ENCODE measurements at regions not wholly inside any gene's neighbourhood (a gene's known extent, or its start where the extent isn't known, plus 50 kb on each side); places are given as distances from the start of the nearest gene placed in this dataset.

GRCh38 chr2:180646756-180647155 lies 333.6 kb upstream of the UBE2E3 start:
- TF ChIP-seq CTCF (IDR thresholded peaks at IDR 0.05; ENCODE audit: low read depth, low read length, missing control alignments): no peak
- in situ Hi-C loops (cut with HindIII; ENCODE audit: low pct_ligation_motif_present, low sequenced_read_pairs): no loop called here
- Histone ChIP-seq H3K27ac (no peak overlapping the region), H3K4me3 (ENCODE audit: low read depth, low read length) (no peak overlapping the region), H3K27me3 (replicated peaks) (no peaks in the 10 kb centered on the region), H3K36me3 (replicated peaks) (no peaks in the 10 kb centered on the region)
- DNase-seq: no peak

GRCh38 chr2:180644709-180645108 lies 335.7 kb upstream of the UBE2E3 start:
- no peak for TF ChIP-seq CTCF (IDR thresholded peaks at IDR 0.05; ENCODE audit: low read depth, low read length, missing control alignments)
- Histone ChIP-seq H3K27ac (no peak overlapping the region), H3K4me3 (ENCODE audit: low read depth, low read length) (no peak overlapping the region), H3K27me3 (replicated peaks) (no peaks in the 10 kb centered on the region), H3K36me3 (replicated peaks) (no peaks in the 10 kb centered on the region)
- DNase-seq: peak; percentile 83
- in situ Hi-C loops (cut with HindIII; ENCODE audit: low pct_ligation_motif_present, low sequenced_read_pairs): no loop called here

DNA sequence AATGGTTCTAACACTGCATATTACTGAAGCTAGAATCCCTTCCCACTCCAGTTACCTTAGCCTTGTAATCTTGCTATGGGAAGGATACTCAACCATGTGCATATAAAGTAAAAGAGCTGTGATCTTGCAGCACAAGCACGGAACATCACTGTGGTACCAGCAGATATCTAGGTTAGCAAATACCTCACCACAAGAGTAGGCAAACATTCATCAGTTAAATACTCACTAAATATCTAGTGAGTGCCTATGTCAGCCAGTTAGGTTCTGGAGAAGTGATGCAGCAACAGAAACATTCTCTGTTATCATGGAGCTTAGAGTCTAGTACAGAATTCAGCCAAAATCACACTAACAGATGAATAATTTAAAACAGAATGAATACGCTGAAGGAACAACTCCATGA lies 349.6 kb upstream of the UBE2E3 start:
- no peak overlapping the region for H3K27ac ChIP-seq
- in situ Hi-C loops (cut with HindIII; ENCODE audit: low pct_ligation_motif_present, low sequenced_read_pairs): no loop called here
- DNase-seq: peak; percentile 18

DNA sequence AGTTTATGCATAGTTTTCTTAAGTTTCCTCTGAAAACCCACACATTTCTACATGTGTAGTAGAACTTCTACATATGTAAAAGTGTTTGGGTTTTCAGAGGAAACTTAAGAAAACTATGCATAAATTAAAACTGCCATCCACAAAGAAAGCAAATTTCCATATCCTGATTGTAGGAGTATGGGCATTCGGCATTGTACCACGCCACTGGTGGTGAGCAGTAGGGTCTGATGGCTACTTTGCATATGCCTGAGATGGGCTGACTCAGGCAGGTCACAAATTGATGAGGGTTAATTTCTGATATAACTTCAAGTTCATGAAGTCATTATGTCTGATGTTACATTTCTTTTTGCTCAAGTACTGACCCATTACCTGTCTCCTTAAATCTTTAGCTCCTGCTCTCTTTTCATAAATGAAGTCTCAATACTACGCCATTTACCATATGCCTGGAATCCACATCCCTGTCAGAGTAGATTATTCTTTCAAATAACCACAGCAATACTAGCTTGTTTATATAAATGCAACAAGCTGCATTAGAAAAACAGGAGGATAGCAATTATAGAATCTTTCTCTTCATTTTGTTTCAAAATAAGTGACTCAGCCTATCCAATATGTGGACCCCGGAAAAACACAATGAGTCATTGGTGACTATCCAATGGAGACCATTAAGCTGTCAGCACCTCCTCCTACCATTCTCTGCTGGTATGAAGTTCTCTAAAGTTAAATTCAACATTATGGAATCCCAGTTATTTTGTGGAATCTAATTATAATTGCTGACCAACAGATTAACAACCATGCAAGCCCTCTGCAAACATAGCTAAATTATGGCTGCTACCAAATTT lies 355.2 kb upstream of the UBE2E3 start:
- H3K36me3 ChIP-seq (replicated peaks): no peaks in the 10 kb centered on the region
- peak overlapping the region; percentile 37 for H3K27ac ChIP-seq
- DNase-seq: peak; percentile 86
- H3K27me3 ChIP-seq (replicated peaks): no peaks in the 10 kb centered on the region
- in situ Hi-C loops (cut with HindIII; ENCODE audit: low pct_ligation_motif_present, low sequenced_read_pairs): no loop called here
- no peak for TF ChIP-seq CTCF (IDR thresholded peaks at IDR 0.05; ENCODE audit: low read depth, low read length, missing control alignments)
- H3K4me3 ChIP-seq (ENCODE audit: low read depth, low read length): no peak overlapping the region

More for the DNA sequence above, 349.6 kb upstream of the UBE2E3 start:
- no peaks in the 10 kb centered on the region for H3K27me3 ChIP-seq (replicated peaks)
- H3K36me3 ChIP-seq (replicated peaks): no peaks in the 10 kb centered on the region
- no peak for TF ChIP-seq CTCF (IDR thresholded peaks at IDR 0.05; ENCODE audit: low read depth, low read length, missing control alignments)
- no peak overlapping the region for H3K4me3 ChIP-seq (ENCODE audit: low read depth, low read length)

DNA sequence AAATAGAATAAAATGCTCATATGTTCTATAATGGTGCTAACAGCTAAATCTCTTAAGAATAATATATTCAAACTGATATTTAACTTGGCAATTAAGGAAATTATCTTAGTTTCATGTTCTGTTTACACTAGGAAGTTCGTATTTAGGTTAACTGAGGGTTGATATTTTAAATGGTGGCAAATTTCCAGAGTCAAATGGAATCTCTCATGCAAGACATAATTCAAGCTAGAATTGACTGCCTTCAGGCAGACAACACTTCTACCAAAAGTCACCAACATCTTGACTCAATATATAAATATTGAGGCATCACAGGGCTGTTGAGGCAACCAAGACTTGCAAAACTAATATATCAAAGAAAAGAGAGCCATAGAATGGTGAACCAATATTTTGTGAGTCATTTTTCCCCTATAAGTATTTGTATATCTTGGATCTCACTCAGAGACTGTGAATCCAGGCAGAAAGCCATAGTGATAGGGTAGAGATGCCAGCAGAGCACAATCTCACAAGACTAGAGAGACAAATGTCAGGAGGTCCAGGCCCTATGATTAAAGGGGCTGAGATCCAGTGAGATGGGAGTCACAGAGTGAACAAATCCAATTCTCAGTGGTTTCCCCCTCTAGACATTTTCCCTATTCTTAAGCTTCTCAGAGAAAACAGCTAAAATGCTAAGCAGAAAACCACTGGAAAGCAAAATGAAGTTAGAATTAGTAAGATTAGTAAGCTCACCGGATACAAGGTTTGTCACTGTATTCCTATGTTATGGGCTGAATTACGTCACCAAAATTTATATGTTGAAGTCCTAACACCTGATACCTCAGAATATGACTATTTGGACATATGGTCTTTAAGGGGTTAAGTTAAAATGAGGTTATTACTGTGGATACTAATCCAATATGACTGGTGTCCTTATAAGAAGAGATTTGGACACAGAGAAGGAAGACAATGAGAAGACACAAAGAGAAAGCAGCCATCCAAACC lies 358.2 kb upstream of the UBE2E3 start:
- no peak for TF ChIP-seq CTCF (IDR thresholded peaks at IDR 0.05; ENCODE audit: low read depth, low read length, missing control alignments)
- Histone ChIP-seq H3K4me3 (ENCODE audit: low read depth, low read length) (no peak overlapping the region), H3K27ac (peak overlapping the region; percentile 18), H3K27me3 (replicated peaks) (no peaks in the 10 kb centered on the region), H3K36me3 (replicated peaks) (no peaks in the 10 kb centered on the region)
- DNase-seq: peak; percentile 53
- in situ Hi-C loops (cut with HindIII; ENCODE audit: low pct_ligation_motif_present, low sequenced_read_pairs): no loop called here

Data from brain microvascular endothelial cell (primary cell).